Breast epithelium (tissue), 4 donors: ENCODE measurements at regions not wholly inside any gene's neighbourhood (a gene's known extent, or its start where the extent isn't known, plus 50 kb on each side); places are given as distances from the start of the nearest gene placed in this dataset.

ENCODE experiments used
- DNase-seq, 2 donors: peaks; one replicate each; pipeline ENCODE4 v3.0.0-alpha.2; 2019; ENCODE audit warnings: low spot score in 2 of 2
- H3K27ac ChIP-seq, 2 donors: fragments of 200-600 bp; sonication (generic) in 1 of 2; one replicate each; pipeline ENCODE4 v1.5.1; 2016 to 2019; ENCODE audit warnings: mild to moderate bottlenecking in 1 of 2
- H3K27me3 ChIP-seq, 2 donors: fragments of 200-600 bp; sonication (generic) in 1 of 2; one replicate each; pipeline versions ENCODE4 v1.5.1 to v1.6.0; 2017 to 2019; ENCODE audit warnings: control low read depth in 1 of 2, mild to moderate bottlenecking in 1 of 2
- H3K36me3 ChIP-seq: fragments of 200-600 bp; one replicate; pipeline ENCODE4 v1.5.1; 2019
- H3K4me1 ChIP-seq, 2 donors: fragments of 200-600 bp; sonication (generic); one replicate each; pipeline ENCODE4 v1.5.1; 2016 to 2019; ENCODE audit warnings: control low read depth in 1 of 2
- H3K4me3 ChIP-seq, 3 donors: fragments of 200-600 bp; sonication (generic); 1 replicate in 2 of 3; 2 replicates in 1 of 3; pipeline ENCODE4 v1.5.1; 2016 to 2019; ENCODE audit warnings: mild to moderate bottlenecking in 3 of 3, moderate library complexity in 2 of 3
- H3K9me3 ChIP-seq, 2 donors: fragments of 200-600 bp; sonication (generic) in 1 of 2; one replicate each; pipeline ENCODE4 v1.5.1; 2016 to 2019; ENCODE audit warnings: control low read depth in 1 of 2
- CTCF ChIP-seq, 3 donors: fragments of 450-650 bp; IDR thresholded peaks; one replicate each; pipeline ENCODE4 v1.5.1; 2016 to 2017; ENCODE audit warnings: antibody characterized with exemption in 3 of 3, mild to moderate bottlenecking in 3 of 3, moderate library complexity in 3 of 3
- POLR2A ChIP-seq: fragments of 450-650 bp; IDR thresholded peaks from one replicate; pipeline ENCODE4 v1.6.1; 2016; ENCODE audit warnings: antibody characterized with exemption, mild to moderate bottlenecking, moderate library complexity
- POLR2AphosphoS5 ChIP-seq, 3 donors: sonication (generic); formaldehyde crosslinking; IDR thresholded peaks; one replicate each; pipeline ENCODE4 v1.6.1; 2017; ENCODE audit warnings: antibody characterized with exemption in 3 of 3
- intact Hi-C: fragments of 100-400 bp; cut with DNase I; formaldehyde crosslinking; loops from one replicate; pipeline ENCODE4 v1.15.1; 2023; ENCODE audit warnings: low total_unique reads

GRCh38 chr2:6605836-6606505 lies 259.7 kb downstream of the CMPK2 start:
- TF ChIP-seq POLR2AphosphoS5 (IDR thresholded peaks at IDR 0.05) = no peak
- no peak for TF ChIP-seq CTCF (IDR thresholded peaks at IDR 0.05)
- no peak for TF ChIP-seq POLR2A
- Histone ChIP-seq H3K4me1 (no peaks in the 10 kb centered on the region), H3K36me3 (no peaks in the 10 kb centered on the region), H3K27me3 (no peaks in the 10 kb centered on the region), H3K9me3 (no peaks in the 10 kb centered on the region), H3K4me3 (no peak overlapping the region), H3K27ac (no peak overlapping the region)
- intact Hi-C loops = no loop called here
- DNase-seq = peak in 1 of 2 donors; percentile 21

DNA sequence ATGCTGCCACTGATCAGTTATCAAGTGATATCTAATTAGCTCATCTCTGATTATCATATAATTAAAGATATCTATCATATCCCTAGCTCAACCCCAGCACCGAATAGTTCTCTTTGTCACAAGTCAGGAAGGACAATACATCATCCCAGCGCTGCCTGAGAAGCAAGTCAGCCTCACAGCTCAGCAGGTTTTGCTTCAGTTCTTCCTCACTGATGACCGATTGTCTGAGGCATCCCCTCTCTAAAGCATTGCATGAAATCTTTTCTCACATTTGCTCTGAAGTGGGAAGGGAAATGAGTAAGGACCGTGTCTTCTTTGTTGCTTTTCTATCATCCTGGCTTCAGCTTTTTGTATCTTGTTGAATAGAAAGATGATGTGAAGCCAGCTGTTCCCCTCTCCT lies 247.9 kb downstream of the CMPK2 start:
- intact Hi-C loops = no loop called here
- DNase-seq = no peak
- no peaks in the 10 kb centered on the region for H3K27me3 ChIP-seq

DNA sequence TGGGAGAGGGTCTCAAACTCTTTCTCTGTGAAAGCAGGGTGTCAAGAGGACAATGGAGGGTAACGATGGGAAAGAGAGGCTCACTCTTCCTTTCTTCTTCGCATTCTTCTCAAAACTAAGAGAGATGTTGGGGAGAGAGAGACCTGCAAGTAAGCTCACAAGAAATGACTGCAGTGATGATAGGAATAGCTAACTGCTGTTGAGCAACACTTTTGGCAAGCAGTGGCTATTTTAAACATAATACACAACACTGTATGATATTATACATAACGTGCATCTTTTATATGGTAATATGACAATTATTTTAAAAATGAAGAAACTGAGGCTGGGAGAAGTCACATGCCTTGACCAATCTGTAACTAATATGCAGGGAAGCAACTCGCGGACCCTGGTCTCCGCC lies 247.5 kb downstream of the CMPK2 start:
- DNase-seq = no peak
- Histone ChIP-seq H3K27ac (no peak overlapping the region), H3K27me3 (no peaks in the 10 kb centered on the region), H3K4me1 (no peaks in the 10 kb centered on the region), H3K4me3 (no peak overlapping the region), H3K9me3 (peaks cover 0 to 7% of the 10 kb centered on the region in 2 donors), H3K36me3 (no peaks in the 10 kb centered on the region)
- TF ChIP-seq POLR2AphosphoS5 (IDR thresholded peaks at IDR 0.05) (no peak), CTCF (IDR thresholded peaks at IDR 0.05) (no peak), POLR2A (no peak)
- intact Hi-C loops = no loop called here

More for the DNA sequence above, 247.9 kb downstream of the CMPK2 start:
- H3K9me3 ChIP-seq = peaks cover 3 to 10% of the 10 kb centered on the region in 2 donors
- H3K27ac ChIP-seq = no peak overlapping the region
- no peak for TF ChIP-seq CTCF (IDR thresholded peaks at IDR 0.05)
- TF ChIP-seq POLR2A = no peak
- no peak for TF ChIP-seq POLR2AphosphoS5 (IDR thresholded peaks at IDR 0.05)
- no peak overlapping the region for H3K4me3 ChIP-seq
- H3K36me3 ChIP-seq = no peaks in the 10 kb centered on the region
- H3K4me1 ChIP-seq = no peaks in the 10 kb centered on the region

DNA sequence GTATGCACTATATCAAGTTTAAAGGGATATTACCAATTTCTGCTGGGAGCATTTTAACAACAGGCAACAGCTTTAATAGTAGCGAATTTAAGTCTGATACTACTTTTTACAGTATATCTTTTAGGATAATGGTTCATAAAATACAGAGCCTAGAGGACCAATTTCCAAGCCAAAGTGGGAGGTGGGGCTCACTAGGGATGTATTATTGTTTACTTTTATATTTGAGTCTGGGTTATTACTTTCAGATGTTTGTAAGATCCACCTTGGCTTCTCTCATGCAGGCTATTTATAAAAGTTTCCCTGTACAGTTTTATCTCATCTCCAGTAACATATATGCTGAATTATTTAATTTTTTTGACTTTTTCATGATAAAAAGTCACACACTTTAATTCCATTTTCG lies 242.0 kb downstream of the CMPK2 start:
- Histone ChIP-seq H3K4me1 (no peaks in the 10 kb centered on the region), H3K9me3 (no peaks in the 10 kb centered on the region), H3K27me3 (no peaks in the 10 kb centered on the region), H3K36me3 (no peaks in the 10 kb centered on the region), H3K27ac (no peak overlapping the region), H3K4me3 (no peak overlapping the region)
- intact Hi-C loops = no loop called here
- TF ChIP-seq CTCF (IDR thresholded peaks at IDR 0.05) = no peak
- TF ChIP-seq POLR2AphosphoS5 (IDR thresholded peaks at IDR 0.05) = no peak
- TF ChIP-seq POLR2A = no peak
- no peak for DNase-seq

GRCh38 chr2:6626401-6627012 lies 239.2 kb downstream of the CMPK2 start:
- H3K9me3 ChIP-seq = no peaks in the 10 kb centered on the region
- no peaks in the 10 kb centered on the region for H3K4me1 ChIP-seq
- H3K27me3 ChIP-seq = no peaks in the 10 kb centered on the region
- H3K27ac ChIP-seq = no peak overlapping the region
- no peaks in the 10 kb centered on the region for H3K36me3 ChIP-seq
- TF ChIP-seq POLR2AphosphoS5 (IDR thresholded peaks at IDR 0.05) = no peak
- no peak for TF ChIP-seq POLR2A
- no peak for TF ChIP-seq CTCF (IDR thresholded peaks at IDR 0.05)
- intact Hi-C loops = no loop called here
- DNase-seq = no peak
- H3K4me3 ChIP-seq = no peak overlapping the region
